OCI-LY1 (cell line): ENCODE measurements at regions not wholly inside any gene's neighbourhood (a gene's known extent, or its start where the extent isn't known, plus 50 kb on each side); places are given as distances from the start of the nearest gene placed in this dataset.

ENCODE experiments used
- H2AFZ ChIP-seq: fragments of 200-600 bp; sonication (generic), shearing (Covaris generic); 2 replicates; pipeline ENCODE4 v1.6.0; 2014; ENCODE audit warnings: antibody characterized with exemption, mild to moderate bottlenecking, low read length
- H3F3A ChIP-seq: fragments of 200-600 bp; sonication (generic), shearing (Covaris generic); 2 replicates; pipeline ENCODE4 v1.6.0; 2014; ENCODE audit warnings: mild to moderate bottlenecking, antibody characterized with exemption, low read length, moderate library complexity; ENCODE audit not compliant: insufficient read depth
- H3K27ac ChIP-seq: fragments of 200-600 bp; sonication (generic); 2 replicates; pipeline ENCODE4 v1.5.1; 2014; ENCODE audit warnings: low read length, mixed run types, mild to moderate bottlenecking, low read depth; ENCODE audit not compliant: poor library complexity, severe bottlenecking
- H3K27me3 ChIP-seq: fragments of 200-600 bp; sonication (generic); 2 replicates; pipeline ENCODE4 v1.6.0; 2014; ENCODE audit warnings: antibody characterized with exemption, mild to moderate bottlenecking, low read length, moderate library complexity; ENCODE audit not compliant: insufficient read depth
- H3K36me3 ChIP-seq: fragments of 200-600 bp; sonication (generic); 2 replicates; pipeline ENCODE4 v1.6.1; 2014; ENCODE audit warnings: mild to moderate bottlenecking, antibody characterized with exemption, low read length, moderate library complexity, mixed read lengths; ENCODE audit not compliant: insufficient read depth
- H3K4me1 ChIP-seq: fragments of 200-600 bp; sonication (generic); 2 replicates; pipeline ENCODE4 v1.5.1; 2014; ENCODE audit warnings: mild to moderate bottlenecking, low read length, moderate library complexity; ENCODE audit not compliant: insufficient read depth, severe bottlenecking
- H3K4me2 ChIP-seq: fragments of 200-600 bp; sonication (generic), shearing (Covaris generic); 2 replicates; pipeline ENCODE4 v1.6.1; 2014; ENCODE audit warnings: low read length
- H3K4me3 ChIP-seq: fragments of 200-600 bp; sonication (generic); 2 replicates; pipeline ENCODE4 v1.5.1; 2014; ENCODE audit warnings: low read length, low read depth, mild to moderate bottlenecking, mixed read lengths; ENCODE audit not compliant: poor library complexity, severe bottlenecking
- H3K79me2 ChIP-seq: fragments of 200-600 bp; shearing (Covaris generic); 2 replicates; pipeline ENCODE4 v1.6.1; 2016; ENCODE audit warnings: mixed run types, low read length, mixed read lengths; ENCODE audit not compliant: insufficient read depth
- H3K9ac ChIP-seq: fragments of 200-600 bp; sonication (generic), shearing (Covaris generic); 2 replicates; pipeline ENCODE4 v1.6.1; 2014; ENCODE audit warnings: mild to moderate bottlenecking, low read length, mixed read lengths
- H3K9me2 ChIP-seq: fragments of 200-600 bp; sonication (generic), shearing (Covaris generic); 2 replicates; pipeline ENCODE4 v1.6.1; 2014; ENCODE audit warnings: low read depth, mild to moderate bottlenecking, low read length, mixed read lengths
- H3K9me3 ChIP-seq: fragments of 200-600 bp; shearing (Covaris generic); 2 replicates; pipeline ENCODE4 v1.6.1; 2014; ENCODE audit warnings: low read length, mixed read lengths
- H4K20me1 ChIP-seq: fragments of 200-600 bp; sonication (generic), shearing (Covaris generic); 2 replicates; pipeline ENCODE4 v1.6.0; 2016; ENCODE audit warnings: mild to moderate bottlenecking, low read length; ENCODE audit not compliant: insufficient read depth
- EZH2 ChIP-seq: fragments of 200-600 bp; sonication (generic), shearing (Covaris generic); IDR thresholded peaks from 2 replicates; pipeline ENCODE4 v1.8.0; 2017; ENCODE audit warnings: borderline replicate concordance, mixed run types, mild to moderate bottlenecking, antibody characterized with exemption, low read length, moderate library complexity, mixed read lengths
- TF ChIP-seq, protein P1 (sequence below): fragments of 200-600 bp; sonication (generic), shearing (Covaris generic); IDR thresholded peaks from 2 replicates; pipeline ENCODE4 v1.5.1; 2017; ENCODE audit warnings: mild to moderate bottlenecking, antibody characterized with exemption, low read length, moderate library complexity, mixed read lengths

DNA sequence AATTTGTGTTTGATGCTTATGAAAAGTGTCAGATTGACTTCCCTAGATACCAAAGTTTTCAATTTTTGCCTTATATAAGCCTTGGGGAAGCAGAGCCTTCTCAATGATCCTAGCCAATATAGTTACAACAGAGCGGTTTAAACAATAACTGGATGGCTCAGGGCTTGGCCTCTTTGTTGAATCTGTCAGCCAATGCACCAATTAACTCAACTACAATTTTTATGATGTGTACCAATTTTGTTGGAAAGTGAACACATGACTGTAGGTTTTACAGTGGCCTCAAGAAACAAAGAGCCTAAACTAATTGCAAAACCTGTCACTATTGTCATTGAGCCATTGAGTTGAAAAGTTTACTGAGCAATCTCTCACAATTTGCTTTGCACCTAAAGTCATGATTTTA lies 71.6 kb upstream of the RGS18 start:
- Histone ChIP-seq H3K36me3 (no peaks in the 10 kb centered on the region), H3K4me1 (no peaks in the 10 kb centered on the region), H3K9ac (no peak overlapping the region), H3K27me3 (no peaks in the 10 kb centered on the region), H3K9me2 (no peaks in the 10 kb centered on the region), H3F3A (no peaks in the 10 kb centered on the region), H3K4me3 (no peak overlapping the region), H3K79me2 (no peaks in the 10 kb centered on the region), H3K9me3 (no peaks in the 10 kb centered on the region), H4K20me1 (no peaks in the 10 kb centered on the region), H3K4me2 (no peak overlapping the region), H3K27ac (no peak overlapping the region), H2AFZ (no peak overlapping the region)
- TF ChIP-seq, protein P1, sequence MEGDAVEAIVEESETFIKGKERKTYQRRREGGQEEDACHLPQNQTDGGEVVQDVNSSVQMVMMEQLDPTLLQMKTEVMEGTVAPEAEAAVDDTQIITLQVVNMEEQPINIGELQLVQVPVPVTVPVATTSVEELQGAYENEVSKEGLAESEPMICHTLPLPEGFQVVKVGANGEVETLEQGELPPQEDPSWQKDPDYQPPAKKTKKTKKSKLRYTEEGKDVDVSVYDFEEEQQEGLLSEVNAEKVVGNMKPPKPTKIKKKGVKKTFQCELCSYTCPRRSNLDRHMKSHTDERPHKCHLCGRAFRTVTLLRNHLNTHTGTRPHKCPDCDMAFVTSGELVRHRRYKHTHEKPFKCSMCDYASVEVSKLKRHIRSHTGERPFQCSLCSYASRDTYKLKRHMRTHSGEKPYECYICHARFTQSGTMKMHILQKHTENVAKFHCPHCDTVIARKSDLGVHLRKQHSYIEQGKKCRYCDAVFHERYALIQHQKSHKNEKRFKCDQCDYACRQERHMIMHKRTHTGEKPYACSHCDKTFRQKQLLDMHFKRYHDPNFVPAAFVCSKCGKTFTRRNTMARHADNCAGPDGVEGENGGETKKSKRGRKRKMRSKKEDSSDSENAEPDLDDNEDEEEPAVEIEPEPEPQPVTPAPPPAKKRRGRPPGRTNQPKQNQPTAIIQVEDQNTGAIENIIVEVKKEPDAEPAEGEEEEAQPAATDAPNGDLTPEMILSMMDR: no peak
- no peak for TF ChIP-seq EZH2

DNA sequence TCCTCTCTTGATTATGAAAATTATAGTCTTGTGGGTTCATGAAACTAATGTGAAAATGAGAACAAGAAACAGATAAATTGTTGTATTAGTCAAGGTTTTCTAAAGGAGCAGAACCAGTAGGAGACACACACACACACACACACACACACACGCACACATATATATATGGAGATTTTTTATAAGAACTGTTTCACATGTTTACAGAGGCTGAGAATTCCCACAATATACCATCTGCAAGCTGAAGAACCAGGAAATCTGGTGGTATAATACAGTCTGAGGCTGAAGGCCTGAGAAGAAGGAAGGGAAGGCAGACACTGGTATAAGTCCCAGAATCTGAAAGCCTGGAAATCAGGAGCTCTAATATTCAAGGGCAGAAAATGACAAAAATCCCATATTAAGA lies 70.9 kb upstream of the RGS18 start:
- no peak overlapping the region for H3K4me3 ChIP-seq
- no peak overlapping the region for H3K4me2 ChIP-seq
- no peaks in the 10 kb centered on the region for H3K79me2 ChIP-seq
- no peaks in the 10 kb centered on the region for H3K9me2 ChIP-seq
- no peak overlapping the region for H3K9ac ChIP-seq
- no peaks in the 10 kb centered on the region for H3F3A ChIP-seq
- H3K4me1 ChIP-seq: no peaks in the 10 kb centered on the region
- H3K27ac ChIP-seq: no peak overlapping the region
- no peaks in the 10 kb centered on the region for H3K9me3 ChIP-seq
- H4K20me1 ChIP-seq: no peaks in the 10 kb centered on the region
- H2AFZ ChIP-seq: no peak overlapping the region
- no peak for TF ChIP-seq EZH2
- TF ChIP-seq, protein P1: no peak
- no peaks in the 10 kb centered on the region for H3K27me3 ChIP-seq
- no peaks in the 10 kb centered on the region for H3K36me3 ChIP-seq

DNA sequence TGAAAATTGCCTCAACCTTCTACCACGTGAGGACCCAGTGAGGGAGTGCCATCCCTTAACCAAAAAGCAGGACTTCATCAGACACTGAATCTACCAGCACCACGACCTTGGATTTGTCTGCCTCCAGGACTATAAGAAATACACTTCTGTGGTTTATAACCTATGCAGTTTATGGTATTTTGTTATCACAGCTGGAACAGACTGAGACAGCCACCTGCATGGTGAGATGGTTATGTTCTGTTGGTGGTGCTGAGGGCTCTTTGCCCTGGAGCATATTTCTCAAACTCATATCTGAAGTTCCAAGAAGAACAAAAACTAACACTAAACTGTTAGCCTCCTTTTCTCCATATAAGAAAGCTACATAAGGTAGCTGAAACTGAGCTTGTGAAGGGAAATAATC lies 69.8 kb upstream of the RGS18 start:
- TF ChIP-seq, protein P1: no peak
- no peak for TF ChIP-seq EZH2
- no peaks in the 10 kb centered on the region for H3F3A ChIP-seq
- H3K4me3 ChIP-seq: no peak overlapping the region
- H3K27me3 ChIP-seq: no peaks in the 10 kb centered on the region
- no peaks in the 10 kb centered on the region for H3K36me3 ChIP-seq
- H3K9me3 ChIP-seq: no peaks in the 10 kb centered on the region
- H3K27ac ChIP-seq: no peak overlapping the region
- no peaks in the 10 kb centered on the region for H3K9me2 ChIP-seq
- no peaks in the 10 kb centered on the region for H4K20me1 ChIP-seq
- H2AFZ ChIP-seq: no peak overlapping the region
- no peak overlapping the region for H3K4me2 ChIP-seq
- H3K9ac ChIP-seq: no peak overlapping the region
- no peaks in the 10 kb centered on the region for H3K4me1 ChIP-seq
- H3K79me2 ChIP-seq: no peaks in the 10 kb centered on the region
